Effector CD4-positive, alpha-beta T cell (primary cell): ENCODE measurements at regions not wholly inside any gene's neighbourhood (a gene's known extent, or its start where the extent isn't known, plus 50 kb on each side); places are given as distances from the start of the nearest gene placed in this dataset.
A peak's percentile ranks its signal among the peaks of the same experiment; 100 is the strongest.
"Not testable (repeated sequence)": the region's sequence is repeated elsewhere in the genome, so short reads cannot be mapped to it uniquely, and the experiment has no call there.

Source experiments
- DNase-seq: peaks from one replicate; pipeline ENCODE4 v3.0.0-alpha.2; 2020

- DNase-seq = no peak
These were observed 89.9 kb upstream of the ECI2 start for GRCh38 chr6:4225161-4225872.

- no peak for DNase-seq
These were observed 88.9 kb upstream of the ECI2 start for GRCh38 chr6:4224067-4224978.

- no peak for DNase-seq
These were observed 85.2 kb upstream of the ECI2 start for GRCh38 chr6:4220558-4220957.

GRCh38 chr6:4218619-4219317, 83.4 kb upstream of the ECI2 start:
- DNase-seq = not testable (repeated sequence)

GRCh38 chr6:4212588-4212987, 77.2 kb upstream of the ECI2 start:
- DNase-seq = no peak

DNA sequence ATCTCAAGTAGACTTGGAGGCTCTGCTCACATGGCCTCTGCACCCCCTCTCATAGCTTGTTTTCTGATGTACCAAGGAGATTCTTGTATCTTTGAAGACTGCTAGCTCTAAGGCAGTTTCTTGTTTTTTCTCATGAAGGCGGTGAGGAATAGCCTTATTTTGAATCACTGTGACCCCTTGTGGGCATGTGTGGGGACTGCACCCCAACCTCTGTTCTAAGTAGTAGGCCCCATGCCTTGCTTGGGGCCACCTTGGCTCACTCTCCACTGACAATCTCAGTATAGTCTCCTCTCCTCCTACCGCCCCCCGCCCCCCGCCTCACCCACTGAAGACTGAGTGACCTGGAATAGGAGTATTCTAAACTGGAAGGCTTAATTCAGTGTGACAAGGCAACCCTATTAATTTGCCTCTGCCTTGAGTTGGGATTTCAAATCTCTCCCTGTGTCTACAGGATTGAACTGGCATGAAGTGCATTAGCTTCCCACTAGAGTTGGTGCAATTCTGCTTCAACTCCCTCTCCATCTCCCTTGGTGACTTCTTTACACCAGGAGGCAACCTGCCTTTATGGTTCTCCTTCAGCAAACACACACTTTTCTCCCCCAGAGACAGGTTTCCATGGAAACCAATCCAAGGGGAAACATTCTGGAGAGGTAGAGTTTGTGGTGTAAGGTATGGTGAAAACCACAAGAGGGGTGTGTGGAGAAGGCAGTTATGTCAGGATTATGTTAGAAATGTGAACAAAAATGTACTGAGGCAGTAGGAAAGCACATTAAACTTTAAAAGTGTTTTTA, 75.4 kb upstream of the ECI2 start:
- DNase-seq = peak; percentile 25

- no peak for DNase-seq
These were observed 73.8 kb upstream of the ECI2 start for GRCh38 chr6:4209196-4209595.

DNA sequence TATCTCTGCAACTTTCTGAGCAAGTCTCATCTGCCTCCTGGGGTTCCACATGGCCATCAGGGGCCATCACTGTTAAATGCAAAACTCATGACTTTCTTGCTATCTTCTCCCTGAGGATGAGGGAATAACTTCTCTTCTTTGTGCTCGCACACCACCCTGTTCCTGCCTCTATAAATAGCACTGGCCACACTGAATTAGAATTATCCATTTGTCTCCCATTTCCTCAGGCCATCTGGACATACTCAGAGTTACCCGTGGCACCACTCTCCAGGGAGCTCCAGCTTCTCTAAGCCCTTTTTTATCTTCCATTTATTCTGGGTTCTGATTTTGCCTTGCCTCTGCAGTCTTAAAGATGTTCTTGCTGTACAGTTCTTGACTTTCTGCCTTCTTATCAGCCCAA, 72.8 kb upstream of the ECI2 start:
- DNase-seq = no peak

GRCh38 chr6:4203642-4204417, 68.5 kb upstream of the ECI2 start:
- DNase-seq = not testable (repeated sequence)

DNA sequence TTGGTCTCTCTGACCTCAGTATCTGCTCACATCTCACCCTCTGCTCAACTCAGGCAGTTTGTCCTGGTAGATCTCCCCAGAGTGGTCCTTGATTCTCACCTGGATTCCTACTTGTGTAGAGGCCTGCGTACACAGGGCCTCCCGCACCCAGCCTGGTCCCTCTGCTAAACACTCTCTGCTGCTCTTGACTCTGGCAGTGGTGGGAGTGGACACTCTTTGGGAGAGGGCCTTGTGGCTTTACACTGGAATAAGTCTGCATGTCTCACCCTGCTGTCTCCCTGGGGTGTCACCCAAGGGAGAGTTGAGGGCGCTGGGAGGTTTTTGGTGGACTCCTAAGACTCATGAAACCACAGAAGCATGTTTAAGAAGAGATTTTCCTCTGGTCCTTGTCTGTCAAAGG, 57.3 kb upstream of the ECI2 start:
- DNase-seq = no peak

GRCh38 chr6:4192173-4192572, 56.8 kb upstream of the ECI2 start:
- no peak for DNase-seq

GRCh38 chr6:4191271-4191721, 55.9 kb upstream of the ECI2 start:
- DNase-seq = no peak

DNA sequence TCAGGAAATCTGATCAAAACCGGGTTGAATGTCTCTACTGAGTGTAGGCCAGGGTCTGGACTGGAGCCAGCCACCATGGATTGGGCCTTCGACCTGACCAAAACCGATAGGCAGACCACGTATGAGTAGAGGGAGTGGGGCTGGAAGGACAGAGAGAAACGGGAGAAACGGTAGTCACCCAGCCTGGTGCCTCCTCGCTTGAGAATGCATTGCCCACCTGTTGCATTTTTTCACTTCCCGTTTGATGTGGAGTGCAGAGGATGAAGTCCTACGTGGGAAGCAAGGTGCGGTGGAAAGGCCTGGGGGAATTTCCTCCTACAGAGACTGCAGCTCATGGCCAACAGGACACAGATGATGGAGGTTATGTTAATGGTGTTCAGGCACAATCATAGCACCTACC, 53.9 kb upstream of the ECI2 start:
- DNase-seq = no peak

DNA sequence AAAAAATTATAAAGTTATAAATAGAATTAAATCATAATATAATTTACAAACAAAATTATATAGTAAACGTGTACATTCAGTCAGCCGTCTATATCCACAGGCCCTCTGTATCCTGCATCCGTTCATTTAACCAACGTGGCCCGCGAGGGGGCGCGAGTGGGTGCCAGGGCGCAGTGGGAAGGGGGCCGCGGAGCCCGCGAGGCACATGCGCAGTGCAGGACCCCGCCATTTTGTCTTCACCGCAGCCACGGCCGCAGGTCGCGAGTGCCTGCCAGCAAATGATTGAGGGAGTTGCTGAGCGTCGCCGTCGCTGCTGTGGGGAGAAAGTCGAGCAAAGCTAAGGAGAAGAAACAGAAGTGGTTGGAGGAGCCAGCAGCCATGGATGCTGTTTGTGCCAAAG, 53.4 kb upstream of the ECI2 start:
- DNase-seq = no peak

DNA sequence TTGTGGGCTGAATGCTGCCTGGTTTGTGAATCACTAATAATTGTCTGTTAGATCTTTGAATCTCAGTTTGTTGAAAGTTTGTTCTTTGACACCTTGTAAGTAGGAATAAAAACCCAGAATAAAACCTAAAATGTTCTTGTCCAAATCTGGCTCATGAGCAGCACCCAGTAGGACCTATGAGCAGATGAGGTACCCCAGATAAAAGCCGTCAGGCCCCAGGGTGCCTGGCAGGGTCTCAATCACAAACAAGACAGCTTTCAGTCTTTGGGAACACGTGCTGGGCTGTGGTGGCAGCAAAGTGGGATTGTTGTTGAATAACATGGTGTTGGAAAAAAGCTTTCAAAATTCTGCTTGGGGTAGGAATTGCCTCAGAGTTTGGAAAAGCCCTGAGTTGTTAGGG, 52.1 kb upstream of the ECI2 start:
- no peak for DNase-seq

DNA sequence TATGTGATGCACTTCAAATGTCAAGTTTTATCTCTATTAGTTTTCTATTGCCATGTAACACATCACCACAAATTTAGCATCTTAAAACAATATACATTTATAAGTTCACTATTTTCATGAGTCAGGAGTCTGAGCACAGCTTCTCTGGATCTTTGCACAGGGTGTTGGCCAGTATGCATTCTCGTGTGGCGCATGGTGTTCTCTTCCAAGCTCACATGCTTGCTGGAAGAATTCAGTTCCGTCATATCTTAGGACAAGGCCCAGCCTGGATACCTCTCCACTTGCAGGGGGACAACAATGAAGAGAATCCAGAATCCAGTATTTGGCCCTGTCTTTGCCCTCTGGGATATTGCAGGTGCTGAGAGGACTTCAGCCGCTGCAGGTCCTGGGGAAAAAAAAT, 51.0 kb upstream of the ECI2 start:
- no peak for DNase-seq

DNA sequence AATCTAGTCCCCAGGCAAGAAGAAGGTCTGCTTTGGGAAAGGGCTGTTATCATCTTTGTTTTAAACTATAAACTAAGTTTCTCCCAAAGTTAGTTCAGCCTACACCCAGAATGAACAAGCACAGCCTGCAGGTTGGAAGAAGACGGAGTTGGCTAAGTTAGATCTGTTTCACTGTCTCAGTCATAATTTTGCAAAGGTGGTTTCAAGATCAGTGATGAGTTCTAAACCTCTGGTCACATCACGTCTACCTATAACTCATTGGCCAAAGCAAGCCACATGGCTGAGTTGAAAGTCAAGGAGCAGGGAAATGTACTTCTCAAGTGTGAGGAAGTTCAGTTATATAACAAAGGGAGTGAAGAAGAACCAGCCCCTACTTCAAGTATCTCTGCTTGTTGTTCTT, 50.5 kb upstream of the ECI2 start:
- DNase-seq = no peak

DNA sequence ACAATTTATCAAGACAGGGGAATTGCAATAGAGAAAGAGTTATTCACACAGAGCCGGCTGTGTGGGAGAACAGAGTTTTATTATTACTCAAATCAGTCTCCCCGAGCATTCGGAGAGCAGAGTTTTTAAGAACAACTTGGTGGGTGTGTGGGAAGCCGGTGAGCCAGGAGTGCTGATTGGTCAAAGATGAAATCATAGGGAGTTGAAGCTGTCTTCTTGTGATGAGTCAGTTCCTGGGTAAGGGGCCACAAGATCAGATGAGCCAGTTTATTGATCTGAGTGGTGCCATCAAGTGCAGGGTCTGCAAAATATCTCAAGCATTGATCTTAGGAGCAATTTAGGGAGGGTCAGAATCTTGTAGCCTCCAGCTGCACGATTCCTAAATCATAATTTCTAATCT, 50.0 kb upstream of the ECI2 start:
- DNase-seq = no peak
